Umbilical cord (tissue), 1 donor: ENCODE measurements at regions not wholly inside any gene's neighbourhood (a gene's known extent, or its start where the extent isn't known, plus 50 kb on each side); places are given as distances from the start of the nearest gene placed in this dataset.
"Not testable (repeated sequence)": the region's sequence is repeated elsewhere in the genome, so short reads cannot be mapped to it uniquely, and the experiment has no call there.

Source experiments
- DNase-seq: peaks from one replicate; pipeline ENCODE4 v3.0.0-alpha.2; 2015; ENCODE audit warnings: low spot score

DNA sequence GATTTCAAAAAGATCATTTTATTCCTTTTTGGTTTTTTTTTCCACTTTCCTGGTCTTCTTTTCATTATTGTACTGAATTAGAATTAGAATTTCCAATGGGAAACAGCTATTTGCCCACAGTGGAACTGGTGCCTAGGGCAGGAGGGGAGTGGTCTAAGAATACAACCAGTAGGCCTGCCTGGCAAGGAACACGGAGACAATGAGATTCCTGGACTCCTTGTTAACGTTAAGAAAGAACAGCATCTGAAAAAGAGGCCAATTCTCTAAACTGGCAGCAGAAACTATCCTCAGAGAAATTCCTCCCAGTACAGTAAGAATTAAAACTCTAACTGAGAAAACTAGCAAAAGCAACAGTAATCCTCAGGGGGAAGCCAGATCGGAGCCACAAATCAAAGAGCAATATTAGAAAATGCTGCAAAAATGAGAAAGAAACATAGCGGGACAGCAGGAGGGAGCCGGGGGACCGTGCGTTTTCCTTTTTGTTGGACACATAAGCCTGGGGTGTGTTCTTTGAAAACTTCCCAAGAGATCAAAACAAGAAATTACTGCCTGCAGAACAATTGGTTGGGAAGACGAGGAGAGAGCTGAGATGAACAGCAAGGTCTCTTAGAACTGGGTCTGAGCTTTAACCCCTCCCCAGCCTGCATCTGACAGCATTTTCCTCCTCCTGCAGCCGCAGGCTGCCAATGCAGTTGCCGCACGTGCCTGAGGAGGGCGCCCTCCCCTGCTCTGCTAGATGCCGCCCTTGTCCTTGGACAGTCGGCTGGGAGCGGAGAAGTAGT lies 776.0 kb downstream of the TSN start:
- DNase-seq: no peak

DNA sequence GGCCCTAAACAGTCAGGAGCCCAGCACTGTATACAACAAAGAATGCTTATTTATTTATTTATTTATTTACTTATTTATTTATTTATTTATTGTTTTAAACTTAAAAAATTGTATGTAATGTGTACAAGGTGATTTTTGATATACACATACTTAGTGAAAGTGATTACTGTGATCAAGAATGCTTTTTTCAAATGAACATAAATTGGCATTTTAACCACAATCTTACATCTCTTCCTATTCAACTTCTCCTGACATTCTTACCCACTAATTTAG lies 776.6 kb downstream of the TSN start:
- DNase-seq: no peak

DNA sequence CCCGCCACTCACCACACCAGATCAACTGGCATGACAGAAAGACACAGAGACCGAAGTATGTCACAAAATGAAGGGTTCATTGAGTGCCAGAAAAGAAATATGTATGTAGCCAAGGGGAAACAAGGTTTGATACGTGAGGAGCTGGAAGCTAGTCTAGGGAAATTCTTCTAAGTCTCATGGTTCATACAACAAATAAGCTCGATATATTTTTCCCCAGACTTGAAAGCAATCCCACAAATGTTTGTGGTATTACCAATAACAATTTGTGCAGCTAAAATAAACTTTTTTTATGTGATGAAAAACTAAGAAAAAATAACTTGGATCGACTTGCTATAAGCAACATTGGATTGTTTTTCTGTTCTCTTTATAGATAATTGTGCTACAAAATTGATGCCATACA lies 777.0 kb downstream of the TSN start:
- no peak for DNase-seq

DNA sequence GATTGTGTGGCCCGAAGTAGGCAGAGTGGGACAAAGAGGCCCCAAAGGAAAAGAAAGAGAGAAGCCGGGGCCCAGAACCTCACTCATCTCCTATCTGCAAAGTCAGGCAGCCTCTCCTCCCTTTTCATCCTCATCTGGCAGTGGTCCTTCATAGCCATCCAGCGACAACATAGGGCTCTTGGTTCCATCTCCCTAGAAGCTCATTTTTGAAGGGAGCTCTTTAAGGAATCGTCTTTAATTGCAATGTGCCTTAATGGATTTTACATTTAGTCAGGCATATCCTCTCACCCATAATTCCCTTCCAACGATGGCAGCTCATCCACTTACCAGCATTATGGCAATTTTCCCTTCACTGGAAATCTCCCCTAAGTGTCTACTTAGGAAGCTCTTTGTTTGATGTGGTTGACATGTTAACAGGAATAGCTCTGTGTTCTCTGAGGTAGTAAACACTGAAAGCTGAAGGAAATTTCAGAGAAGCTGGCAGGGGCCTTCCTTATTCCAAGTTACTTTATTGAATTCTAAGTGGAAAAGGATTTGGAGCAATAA lies 780.6 kb downstream of the TSN start:
- no peak for DNase-seq

DNA sequence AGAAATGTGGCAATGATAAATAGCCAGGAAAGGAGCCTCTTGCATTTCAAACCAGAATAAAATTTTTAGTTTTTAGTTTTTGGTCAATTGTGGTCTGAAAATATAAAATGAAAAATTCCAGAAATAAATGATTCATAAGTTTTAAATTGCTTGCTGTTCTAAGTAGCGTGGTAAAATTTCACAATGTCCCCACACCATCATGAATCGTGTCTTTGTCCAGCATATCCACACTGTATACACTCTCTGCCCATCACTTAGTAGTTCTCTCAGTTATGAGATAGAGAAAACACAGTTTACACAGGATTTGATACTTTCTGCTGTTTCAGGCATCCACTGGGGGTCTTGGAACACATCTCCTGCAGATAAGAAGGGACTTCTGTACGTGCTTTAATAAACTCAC lies 783.9 kb downstream of the TSN start:
- DNase-seq: no peak

DNA sequence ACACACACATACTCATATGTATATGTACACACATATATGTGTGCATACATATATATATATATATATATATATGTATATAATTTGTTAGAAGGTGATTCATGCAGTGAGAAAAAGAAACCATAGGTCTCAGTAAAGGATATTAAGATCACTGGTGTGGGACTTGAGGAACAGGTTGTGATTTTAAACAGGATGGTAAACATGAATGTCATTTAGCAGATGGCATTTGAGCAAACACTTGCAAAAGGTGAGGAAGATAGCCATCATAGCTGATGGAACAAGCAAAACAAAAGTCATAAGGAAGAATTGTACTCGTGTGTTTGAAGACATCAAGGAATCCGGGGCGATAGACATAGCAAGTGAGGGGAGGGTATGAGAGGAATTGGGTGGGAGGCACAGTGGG lies 784.5 kb downstream of the TSN start:
- DNase-seq: no peak

DNA sequence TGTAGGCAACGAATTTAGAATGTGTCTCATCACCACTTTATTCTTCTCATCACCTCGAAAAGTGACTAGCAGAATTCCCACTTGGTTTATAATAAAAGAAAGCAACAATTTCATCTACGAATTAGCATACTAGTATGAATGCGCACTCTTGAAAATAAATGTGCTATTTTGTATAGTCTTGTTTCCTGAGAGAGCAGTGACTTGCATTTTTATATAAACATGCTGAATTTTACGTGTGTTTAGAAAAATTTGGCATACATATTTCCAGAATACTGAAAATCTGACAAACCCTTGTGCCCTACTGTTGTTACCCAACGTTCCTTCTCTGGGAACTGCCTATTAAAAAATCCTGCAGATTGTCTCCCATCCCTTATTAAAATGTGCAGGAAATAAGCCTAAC lies 786.8 kb downstream of the TSN start:
- DNase-seq: no peak

DNA sequence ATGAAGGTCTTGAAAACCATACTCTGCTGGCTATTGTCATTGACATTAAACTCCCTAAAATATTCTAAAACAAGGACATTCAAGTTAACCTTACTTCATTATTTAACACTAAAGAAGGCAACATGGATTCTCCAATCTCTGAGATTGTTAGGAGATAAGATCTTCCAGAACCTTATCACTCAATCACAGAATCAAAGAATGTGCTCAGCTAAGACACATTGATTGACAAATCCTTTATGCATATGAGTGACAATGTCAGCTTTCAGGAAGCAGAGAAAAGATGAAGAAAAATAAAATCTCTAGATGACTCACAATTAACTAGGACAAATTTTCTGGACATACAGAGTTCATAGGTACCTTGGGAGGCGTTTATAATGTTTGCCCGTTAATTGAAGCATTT lies 787.2 kb downstream of the TSN start:
- DNase-seq: no peak

DNA sequence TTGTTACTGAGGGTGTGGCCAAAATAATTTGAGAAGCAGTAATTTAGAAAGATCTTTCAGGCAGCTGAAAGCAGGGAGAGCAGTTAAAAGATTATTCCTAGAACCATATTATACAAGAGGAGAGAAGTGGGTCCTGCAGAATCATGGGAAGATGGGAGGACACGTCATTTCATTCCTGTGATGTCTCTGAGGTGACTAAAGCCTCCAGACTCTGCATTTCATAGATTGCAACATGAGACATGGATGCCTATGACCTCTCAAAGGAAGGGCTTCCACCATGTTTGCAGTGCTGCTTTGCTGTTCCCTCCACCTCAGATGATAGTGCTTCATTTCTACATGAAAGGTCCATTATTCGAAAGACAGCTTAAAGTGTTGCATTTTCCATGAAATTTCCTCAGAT lies 788.4 kb downstream of the TSN start:
- no peak for DNase-seq

DNA sequence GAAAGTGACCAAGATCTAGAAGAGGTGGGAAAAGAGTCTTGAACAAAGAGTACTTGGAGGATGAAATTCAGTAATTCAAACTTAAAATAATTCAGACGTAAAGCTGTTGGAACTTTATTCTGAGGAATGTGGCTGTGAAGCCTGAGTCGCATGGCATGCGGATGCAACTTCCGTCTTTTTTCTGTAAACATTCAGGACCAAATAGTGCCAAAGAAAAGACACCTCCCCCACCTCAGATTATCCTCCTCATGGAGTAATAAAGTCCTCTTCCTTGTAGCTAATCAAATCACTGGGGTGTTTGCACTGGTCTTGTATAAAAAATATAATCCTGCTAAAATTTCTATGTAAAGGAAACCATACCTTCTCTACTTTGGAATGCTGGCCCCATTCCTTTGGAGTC lies 790.4 kb downstream of the TSN start:
- DNase-seq: no peak

DNA sequence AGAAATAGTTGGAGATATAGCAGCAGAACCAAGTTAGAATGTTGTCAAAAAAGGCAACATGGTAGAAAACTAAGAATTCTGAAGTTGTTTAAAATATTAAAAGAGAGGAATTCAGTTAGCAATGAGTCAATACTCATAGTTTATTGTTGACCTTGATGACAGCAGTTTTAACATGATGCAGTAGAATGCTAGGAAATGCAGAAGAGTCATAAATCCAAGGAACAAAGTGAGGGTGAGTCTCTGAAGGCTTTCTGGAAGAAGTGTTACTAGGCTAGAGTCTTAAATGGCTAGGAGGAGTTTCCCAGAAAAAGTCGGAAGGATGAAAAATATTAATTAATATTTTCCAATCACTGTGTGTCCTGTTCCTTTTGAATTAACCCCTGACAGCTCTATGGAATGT lies 807.3 kb downstream of the TSN start:
- DNase-seq: no peak

DNA sequence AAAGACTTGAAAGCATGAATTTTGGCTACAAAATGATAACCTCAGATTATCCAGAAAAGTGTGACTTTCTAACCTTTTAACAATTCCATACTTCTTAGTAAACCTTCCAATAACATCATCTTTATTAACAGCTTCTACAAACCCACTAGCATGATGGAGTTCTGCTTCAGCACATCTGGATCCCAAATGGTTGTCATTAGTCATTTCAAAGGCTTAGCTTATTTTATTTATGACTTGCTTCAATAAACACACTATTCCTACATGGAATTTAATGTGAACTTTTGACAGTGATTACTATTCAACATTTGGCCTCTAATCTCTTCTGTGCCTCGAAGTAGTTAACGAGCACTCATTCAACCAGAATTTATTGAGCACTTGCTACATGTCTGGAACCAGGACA lies 808.3 kb downstream of the TSN start:
- no peak for DNase-seq

DNA sequence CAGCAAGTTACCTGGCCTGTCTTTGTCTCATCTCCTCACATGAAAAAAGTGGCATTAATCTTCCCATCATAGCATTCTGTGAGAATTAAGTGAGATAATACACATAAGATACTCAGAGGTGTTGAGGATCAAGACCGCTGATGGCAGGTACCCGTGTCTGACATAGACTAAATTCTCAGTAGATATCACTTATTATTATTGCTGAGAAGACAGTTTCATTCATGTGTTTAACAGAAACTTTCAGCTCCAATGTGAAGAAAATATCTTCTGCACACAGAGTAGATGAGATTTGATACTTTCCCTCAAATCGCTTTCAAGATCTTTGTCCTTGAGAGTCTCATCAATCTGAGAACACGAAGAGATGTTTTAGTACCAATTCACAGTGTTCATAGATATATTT lies 809.4 kb downstream of the TSN start:
- no peak for DNase-seq

DNA sequence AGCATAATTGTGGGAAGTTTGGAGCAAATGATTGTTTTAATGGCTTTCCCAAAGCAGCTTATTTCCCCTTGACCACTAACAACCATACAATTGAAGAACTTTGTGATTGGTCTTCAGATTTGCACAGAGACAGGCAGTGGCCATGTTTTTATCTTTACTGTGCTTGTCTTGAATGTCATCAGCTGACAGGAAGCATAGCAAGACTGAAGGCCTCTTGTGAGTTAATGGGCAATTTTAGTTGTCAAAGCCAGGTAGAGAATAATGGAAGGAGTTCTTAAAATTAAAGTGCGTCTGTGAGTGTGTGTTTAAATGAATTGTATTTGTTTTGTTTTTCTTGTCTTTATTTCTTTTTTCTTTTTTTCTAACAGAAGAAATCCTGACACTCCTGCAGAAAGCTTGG lies 809.9 kb downstream of the TSN start:
- DNase-seq: no peak

DNA sequence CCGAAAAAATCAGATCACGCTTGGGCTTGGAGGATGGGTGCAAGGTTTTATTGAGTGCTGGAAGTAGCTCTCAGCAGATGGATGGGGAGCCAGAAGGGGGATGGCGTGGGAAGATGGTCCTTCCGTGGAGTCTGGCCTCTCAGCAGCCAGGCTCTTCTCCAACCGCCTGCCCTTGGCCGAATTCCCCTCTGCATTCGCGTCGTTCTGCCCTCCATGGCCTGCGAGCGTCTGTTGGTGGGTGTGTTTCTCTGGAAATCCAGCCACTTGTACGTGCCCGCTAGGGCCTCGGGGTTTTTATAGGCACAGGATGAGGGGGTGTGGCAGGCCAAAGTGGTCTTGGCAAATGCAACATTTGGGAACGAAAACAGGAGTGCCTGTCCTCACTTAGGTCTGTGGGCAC lies 815.2 kb downstream of the TSN start:
- no peak for DNase-seq

DNA sequence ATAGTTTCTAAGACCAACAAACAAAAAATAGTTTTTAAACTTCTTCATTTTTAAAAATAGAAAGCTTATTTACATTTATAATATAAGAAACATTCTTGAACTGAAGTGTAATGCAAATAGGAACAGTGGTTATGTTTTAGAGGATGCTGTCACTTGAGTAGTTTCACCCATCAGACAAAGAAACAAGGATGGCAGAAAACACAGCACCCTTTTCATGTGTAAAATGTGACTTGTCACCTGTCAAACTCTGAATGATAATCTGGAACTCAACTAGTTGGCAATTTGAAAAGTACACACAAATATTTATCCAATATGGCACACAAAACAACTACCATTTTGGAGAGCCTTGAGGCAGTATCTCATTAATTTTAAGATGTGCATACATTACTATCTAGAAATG lies 816.0 kb downstream of the TSN start:
- DNase-seq: not testable (repeated sequence)

DNA sequence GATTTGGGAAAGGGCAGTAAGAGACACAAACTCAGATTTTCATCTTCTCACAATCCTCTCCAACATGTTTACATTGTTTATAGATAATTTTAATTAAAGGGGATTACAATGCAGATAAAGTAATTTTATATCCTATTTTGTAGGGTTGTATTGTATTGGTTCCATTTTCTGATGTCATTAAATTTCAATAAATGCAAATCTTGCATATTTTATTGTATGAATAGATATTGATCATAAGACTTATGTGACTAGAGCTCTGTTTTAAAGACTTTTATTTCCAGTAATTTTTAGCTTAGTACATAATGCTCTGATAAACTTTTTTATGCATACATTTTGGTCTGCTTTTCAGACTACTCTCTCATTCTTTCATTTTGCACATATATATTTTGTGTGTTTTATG lies 819.6 kb downstream of the TSN start:
- no peak for DNase-seq

DNA sequence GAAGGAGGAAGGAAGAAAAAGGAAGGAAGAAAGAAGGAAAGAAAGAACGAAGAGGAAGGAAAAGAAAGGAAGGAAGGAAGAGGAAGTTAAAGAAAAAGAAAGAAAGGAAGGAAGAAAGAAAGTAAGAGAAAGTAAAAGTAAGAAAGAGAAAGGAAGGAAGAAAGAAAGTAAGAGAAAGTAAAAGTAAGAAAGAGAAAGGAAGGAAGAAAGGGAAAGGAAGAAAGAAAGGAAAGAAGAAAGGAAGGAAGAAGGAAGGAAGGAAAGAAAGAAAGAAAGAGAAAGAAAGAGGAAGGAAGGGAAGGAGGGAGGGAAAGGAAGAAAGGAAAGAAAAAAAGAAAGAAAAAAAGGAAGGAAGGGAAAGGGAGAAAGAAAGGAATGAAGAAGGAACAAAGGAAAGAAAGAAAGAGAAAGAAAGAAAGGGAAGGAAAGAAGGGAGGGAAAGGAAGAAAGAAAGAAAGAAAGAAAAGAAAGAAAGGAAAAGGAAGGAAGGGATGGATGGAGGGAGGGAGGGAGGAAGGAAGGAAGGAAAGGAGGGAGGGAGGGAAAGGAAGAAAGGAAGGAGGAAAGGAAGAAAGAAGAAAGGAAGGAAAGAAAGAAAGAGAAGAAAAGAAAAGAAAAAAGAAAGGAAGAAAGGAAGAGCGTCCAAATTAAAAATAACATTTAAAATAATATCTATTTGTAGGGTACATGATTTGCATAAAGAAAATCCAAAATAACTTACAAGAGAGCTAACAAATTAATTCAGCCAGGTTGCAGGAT lies 827.9 kb downstream of the TSN start:
- DNase-seq: no peak

DNA sequence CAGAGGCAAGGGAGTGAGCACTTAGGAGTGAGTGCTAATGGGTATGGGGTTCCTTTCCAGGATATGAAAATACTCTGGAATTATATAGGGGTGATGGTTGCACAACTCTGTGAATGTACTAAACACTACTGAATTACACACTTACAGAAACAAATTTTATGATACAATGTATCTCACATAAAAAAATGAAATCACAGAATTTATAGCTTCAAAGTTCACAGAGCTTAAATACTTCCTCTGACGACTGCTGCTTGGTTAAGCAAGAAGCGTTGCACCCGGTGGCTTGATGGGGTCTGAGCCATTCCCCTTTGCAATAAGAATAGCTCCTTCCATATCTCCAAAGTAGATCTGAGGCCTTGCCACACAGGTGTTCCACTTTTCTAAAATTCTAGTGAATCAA lies 835.1 kb downstream of the TSN start:
- no peak for DNase-seq

DNA sequence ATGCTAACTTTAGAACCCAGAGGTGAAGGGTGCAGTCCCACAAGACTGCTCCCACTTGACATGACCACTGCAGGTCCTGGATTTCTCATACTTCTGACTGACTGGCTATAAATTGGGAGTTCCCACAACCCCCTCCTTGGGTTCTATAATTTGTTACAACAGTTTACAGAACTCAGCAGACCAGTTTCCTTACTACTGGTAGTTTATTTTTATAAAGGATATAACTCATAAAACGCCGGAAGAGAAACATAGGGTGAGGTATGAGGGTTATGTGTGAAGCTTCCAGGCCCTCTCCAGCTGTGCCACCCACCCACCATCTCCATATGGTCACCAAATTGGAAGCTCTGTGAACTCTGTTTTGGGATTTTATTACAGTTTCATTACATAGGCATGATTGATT lies 839.6 kb downstream of the TSN start:
- DNase-seq: no peak

DNA sequence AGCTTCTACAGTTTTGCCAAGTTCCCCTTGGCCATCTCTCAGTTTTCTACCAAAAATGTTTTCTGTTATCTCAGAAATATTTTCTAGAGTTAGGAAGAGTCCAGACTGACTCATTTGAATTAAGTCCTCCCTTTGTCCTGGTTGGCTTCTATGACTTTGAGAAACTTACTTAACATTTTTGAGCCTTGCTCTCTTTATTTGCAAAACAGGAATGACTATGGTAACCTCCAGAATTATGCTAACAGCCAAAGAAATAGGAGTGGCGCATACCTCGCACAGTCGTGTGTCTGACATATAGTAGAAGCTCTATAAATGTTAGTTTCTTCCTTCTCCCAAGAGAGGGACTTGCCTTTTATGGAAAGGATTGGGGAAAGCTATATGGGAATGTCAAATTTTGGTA lies 841.1 kb downstream of the TSN start:
- no peak for DNase-seq

DNA sequence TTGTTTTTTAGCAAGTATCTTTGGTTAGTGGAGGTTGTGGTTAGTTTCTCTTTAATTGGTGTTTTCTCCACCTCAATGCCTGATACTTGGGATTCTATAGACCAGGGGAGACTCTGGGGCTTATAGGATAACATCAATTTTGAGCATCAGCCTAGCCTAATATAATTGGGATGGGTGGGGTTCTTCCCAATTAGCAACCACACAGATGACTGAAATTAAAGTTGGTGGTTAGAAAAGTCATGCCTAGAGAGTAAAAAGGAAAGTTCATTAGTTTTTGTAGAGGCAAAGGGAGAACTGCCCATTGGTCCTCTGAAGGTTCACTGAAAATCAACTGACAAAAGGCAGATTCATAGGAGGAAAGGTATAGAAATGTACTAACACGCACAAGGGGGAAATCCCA lies 843.3 kb downstream of the TSN start:
- DNase-seq: no peak

DNA sequence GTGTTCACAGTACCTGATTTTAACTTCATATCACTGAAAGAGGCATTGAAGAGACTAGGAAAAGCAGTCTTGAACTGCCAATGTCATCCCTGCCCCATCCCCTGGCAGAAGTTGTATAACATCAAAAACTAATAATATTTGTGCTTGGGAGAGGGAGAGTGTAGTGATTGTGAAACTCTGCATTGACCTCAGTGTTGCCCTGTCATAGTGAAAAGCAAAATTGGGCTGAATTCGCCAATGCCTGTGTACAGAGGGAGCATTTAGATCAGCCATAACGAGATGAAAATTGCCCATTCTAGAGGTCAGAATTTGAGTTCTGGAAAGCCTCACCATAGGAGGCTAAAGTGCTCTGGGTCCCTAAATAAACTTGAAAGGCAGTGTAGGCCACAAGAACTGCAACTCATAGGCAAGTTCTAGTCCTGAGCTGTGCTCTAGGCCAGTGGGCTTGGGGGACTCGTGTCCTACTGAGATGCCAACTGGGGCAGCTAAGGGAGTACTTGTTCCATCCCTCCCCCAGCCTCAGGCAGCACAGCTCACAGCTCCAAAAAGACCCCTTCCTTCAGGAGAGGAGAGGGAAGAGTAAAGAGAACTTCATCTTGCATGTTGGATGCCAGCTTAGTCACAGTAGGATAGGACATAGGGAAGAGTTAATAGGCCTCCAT lies 855.6 kb downstream of the TSN start:
- no peak for DNase-seq
